ENCODE measurements at regions not wholly inside any gene's neighbourhood (a gene's known extent, or its start where the extent isn't known, plus 50 kb on each side); places are given as distances from the start of the nearest gene placed in this dataset.

DNA sequence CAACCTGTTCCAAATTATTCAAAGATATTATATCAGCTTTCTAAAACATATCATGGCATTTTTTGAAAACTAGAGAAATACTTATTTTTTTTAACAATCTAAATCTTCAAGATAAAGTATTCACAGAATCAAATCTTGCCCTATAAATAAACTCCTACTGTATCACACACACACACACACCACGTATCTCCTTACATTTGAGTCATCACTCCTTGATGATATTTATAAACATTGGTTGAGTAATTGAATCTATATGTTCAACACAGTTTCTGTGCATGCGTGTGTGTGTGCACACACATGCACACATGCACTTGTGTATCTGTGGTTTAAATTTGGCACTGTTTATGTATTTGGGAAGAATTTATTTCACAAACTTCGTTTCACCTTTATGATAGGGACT lies 1716.4 kb downstream of the EFNA5 start:
- no peaks in the 10 kb centered on the region for H3K9me2 ChIP-seq
- no peak for TF ChIP-seq FOSL2 (IDR thresholded peaks at IDR 0.05; ENCODE audit: borderline replicate concordance, low read depth)
- TF ChIP-seq IRF3 (IDR thresholded peaks at IDR 0.05; ENCODE audit: low read depth, low read length), result no peak
- TF ChIP-seq REST (IDR thresholded peaks at IDR 0.05; ENCODE audit: low read depth, low read length), result no peak
- TF ChIP-seq JUND (IDR thresholded peaks at IDR 0.05), result no peak
- TF ChIP-seq TEAD4 (IDR thresholded peaks at IDR 0.05; ENCODE audit: borderline replicate concordance, insufficient read depth), result no peak
- TF ChIP-seq, protein P1, sequence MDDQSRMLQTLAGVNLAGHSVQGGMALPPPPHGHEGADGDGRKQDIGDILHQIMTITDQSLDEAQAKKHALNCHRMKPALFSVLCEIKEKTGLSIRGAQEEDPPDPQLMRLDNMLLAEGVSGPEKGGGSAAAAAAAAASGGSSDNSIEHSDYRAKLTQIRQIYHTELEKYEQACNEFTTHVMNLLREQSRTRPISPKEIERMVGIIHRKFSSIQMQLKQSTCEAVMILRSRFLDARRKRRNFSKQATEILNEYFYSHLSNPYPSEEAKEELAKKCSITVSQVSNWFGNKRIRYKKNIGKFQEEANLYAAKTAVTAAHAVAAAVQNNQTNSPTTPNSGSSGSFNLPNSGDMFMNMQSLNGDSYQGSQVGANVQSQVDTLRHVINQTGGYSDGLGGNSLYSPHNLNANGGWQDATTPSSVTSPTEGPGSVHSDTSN (IDR thresholded peaks at IDR 0.05), result no peak
- TF ChIP-seq FOXM1 (IDR thresholded peaks at IDR 0.05; ENCODE audit: low read depth), result no peak
- TF ChIP-seq, protein P2, sequence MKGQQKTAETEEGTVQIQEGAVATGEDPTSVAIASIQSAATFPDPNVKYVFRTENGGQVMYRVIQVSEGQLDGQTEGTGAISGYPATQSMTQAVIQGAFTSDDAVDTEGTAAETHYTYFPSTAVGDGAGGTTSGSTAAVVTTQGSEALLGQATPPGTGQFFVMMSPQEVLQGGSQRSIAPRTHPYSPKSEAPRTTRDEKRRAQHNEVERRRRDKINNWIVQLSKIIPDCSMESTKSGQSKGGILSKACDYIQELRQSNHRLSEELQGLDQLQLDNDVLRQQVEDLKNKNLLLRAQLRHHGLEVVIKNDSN (IDR thresholded peaks at IDR 0.05; ENCODE audit: borderline replicate concordance, low read depth), result no peak
- TF ChIP-seq RAD21 (IDR thresholded peaks at IDR 0.05; ENCODE audit: low read length), result no peak
- TF ChIP-seq, protein P3, sequence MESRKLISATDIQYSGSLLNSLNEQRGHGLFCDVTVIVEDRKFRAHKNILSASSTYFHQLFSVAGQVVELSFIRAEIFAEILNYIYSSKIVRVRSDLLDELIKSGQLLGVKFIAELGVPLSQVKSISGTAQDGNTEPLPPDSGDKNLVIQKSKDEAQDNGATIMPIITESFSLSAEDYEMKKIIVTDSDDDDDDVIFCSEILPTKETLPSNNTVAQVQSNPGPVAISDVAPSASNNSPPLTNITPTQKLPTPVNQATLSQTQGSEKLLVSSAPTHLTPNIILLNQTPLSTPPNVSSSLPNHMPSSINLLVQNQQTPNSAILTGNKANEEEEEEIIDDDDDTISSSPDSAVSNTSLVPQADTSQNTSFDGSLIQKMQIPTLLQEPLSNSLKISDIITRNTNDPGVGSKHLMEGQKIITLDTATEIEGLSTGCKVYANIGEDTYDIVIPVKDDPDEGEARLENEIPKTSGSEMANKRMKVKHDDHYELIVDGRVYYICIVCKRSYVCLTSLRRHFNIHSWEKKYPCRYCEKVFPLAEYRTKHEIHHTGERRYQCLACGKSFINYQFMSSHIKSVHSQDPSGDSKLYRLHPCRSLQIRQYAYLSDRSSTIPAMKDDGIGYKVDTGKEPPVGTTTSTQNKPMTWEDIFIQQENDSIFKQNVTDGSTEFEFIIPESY (IDR thresholded peaks at IDR 0.05; ENCODE audit: borderline replicate concordance, low read depth), result no peak
- no peak for TF ChIP-seq GATA2 (CRISPR knock-in tag; IDR thresholded peaks at IDR 0.05)
- TF ChIP-seq, protein P4, sequence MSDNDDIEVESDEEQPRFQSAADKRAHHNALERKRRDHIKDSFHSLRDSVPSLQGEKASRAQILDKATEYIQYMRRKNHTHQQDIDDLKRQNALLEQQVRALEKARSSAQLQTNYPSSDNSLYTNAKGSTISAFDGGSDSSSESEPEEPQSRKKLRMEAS (IDR thresholded peaks at IDR 0.05; ENCODE audit: low read depth), result no peak
- TF ChIP-seq, protein P5, sequence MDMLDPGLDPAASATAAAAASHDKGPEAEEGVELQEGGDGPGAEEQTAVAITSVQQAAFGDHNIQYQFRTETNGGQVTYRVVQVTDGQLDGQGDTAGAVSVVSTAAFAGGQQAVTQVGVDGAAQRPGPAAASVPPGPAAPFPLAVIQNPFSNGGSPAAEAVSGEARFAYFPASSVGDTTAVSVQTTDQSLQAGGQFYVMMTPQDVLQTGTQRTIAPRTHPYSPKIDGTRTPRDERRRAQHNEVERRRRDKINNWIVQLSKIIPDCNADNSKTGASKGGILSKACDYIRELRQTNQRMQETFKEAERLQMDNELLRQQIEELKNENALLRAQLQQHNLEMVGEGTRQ (IDR thresholded peaks at IDR 0.05; ENCODE audit: borderline replicate concordance, low read depth, low read length), result no peak
- DNase-seq, result no peak
- peak overlapping the region in 1 of 2 experiments; percentile 94; a peak in 1 of 4 replicates for H3K27ac ChIP-seq (ENCODE audit: low read depth in 2 of 2, low read length in 1 of 2)
- no peaks in the 10 kb centered on the region for H4K20me1 ChIP-seq (ENCODE audit: insufficient read depth)
- no peaks in the 10 kb centered on the region for H3F3A ChIP-seq (replicated peaks; ENCODE audit: insufficient read depth)
- no peak overlapping the region for H3K4me3 ChIP-seq (ENCODE audit: low read depth in 2 of 2, low read length in 1 of 2)
- H3K27me3 ChIP-seq (ENCODE audit: insufficient read depth), result no peaks in the 10 kb centered on the region
- no peaks in the 10 kb centered on the region for H3K9me3 ChIP-seq
- H2AFZ ChIP-seq (ENCODE audit: low read depth), result no peak overlapping the region
- 80% methylated on average over 3 of the region's 3 CpGs for WGBS (ENCODE audit: low lambda C conversion rate)
- H3K36me3 ChIP-seq (replicated peaks in 1 of 2; ENCODE audit: control insufficient read depth in 1 of 2, insufficient read depth in 2 of 2, low read length in 1 of 2), result no peaks in the 10 kb centered on the region
- no peaks in the 10 kb centered on the region for H3K79me2 ChIP-seq (ENCODE audit: insufficient read depth)
- ChIA-PET POLR2A (no interaction called here), CTCF (no interaction called here)
- H3K9ac ChIP-seq, result no peak overlapping the region
- no peak overlapping the region for H3K4me2 ChIP-seq
- H3K4me1 ChIP-seq (ENCODE audit: control insufficient read depth in 1 of 2, insufficient read depth in 2 of 2, low read depth in 1 of 2, low read length in 1 of 2), result peaks cover 6 to 15% of the 10 kb centered on the region in 2 experiments
